Esophagus squamous epithelium (tissue), 5 donors: ENCODE measurements at regions not wholly inside any gene's neighbourhood (a gene's known extent, or its start where the extent isn't known, plus 50 kb on each side); places are given as distances from the start of the nearest gene placed in this dataset.

ENCODE experiments used
- DNase-seq: peaks from one replicate; lab custom pipeline; 2025; lab: John Stamatoyannopoulos, UW
- H3K27ac ChIP-seq, 4 donors: fragments of 200-600 bp; sonication (generic); one replicate each; pipeline ENCODE4 v1.5.1; 2016 to 2019; ENCODE audit warnings: mild to moderate bottlenecking in 1 of 4
- H3K27me3 ChIP-seq, 4 donors: fragments of 200-600 bp; sonication (generic); 1 replicate in 3 of 4; 2 replicates in 1 of 4; pipeline versions ENCODE4 v1.5.1 to v1.6.0; 2017 to 2021; ENCODE audit warnings: antibody characterized with exemption in 1 of 4
- H3K36me3 ChIP-seq, 3 donors: fragments of 200-600 bp; sonication (generic); one replicate each; pipeline ENCODE4 v1.5.1; 2016 to 2019
- H3K4me1 ChIP-seq, 3 donors: fragments of 200-600 bp; sonication (generic); one replicate each; pipeline ENCODE4 v1.5.1; 2017 to 2019
- H3K4me3 ChIP-seq, 4 donors: fragments of 200-600 bp; sonication (generic); 1 replicate in 3 of 4; 2 replicates in 1 of 4; pipeline ENCODE4 v1.5.1; 2016 to 2019; ENCODE audit warnings: mild to moderate bottlenecking in 2 of 4, moderate library complexity in 1 of 4
- H3K9me3 ChIP-seq, 3 donors: fragments of 200-600 bp; sonication (generic); one replicate each; pipeline ENCODE4 v1.5.1; 2016 to 2019
- CTCF ChIP-seq, 6 experiments: fragments of 450-650 bp in 4 of 6; fragments of 200-600 bp in 2 of 6; sonication (generic) in 2 of 6; IDR thresholded peaks; one replicate each; pipeline ENCODE4 v1.5.1; 2016 to 2019; ENCODE audit warnings: antibody characterized with exemption in 6 of 6, mild to moderate bottlenecking in 4 of 6, moderate library complexity in 4 of 6
- POLR2A ChIP-seq, 4 donors: fragments of 450-650 bp; IDR thresholded peaks; one replicate each; pipeline ENCODE4 v1.6.1; 2017; ENCODE audit warnings: antibody characterized with exemption in 4 of 4, mild to moderate bottlenecking in 4 of 4, moderate library complexity in 3 of 4
- WGBS, 2 donors: methylation state at CpG; one replicate each; pipeline ENCODE4 v1.1.5; 2018; 5-methylcytosine and 5-hydroxymethylcytosine counted together
- intact Hi-C: fragments of 100-400 bp; cut with DNase I; formaldehyde crosslinking; loops from one replicate; pipeline ENCODE4 v1.15.0; 2022
- donor health status: DM: yes; HTN: yes; CAD: no.

GRCh38 chr10:78763651-78764395 lies 304.9 kb upstream of the ZMIZ1 start:
- TF ChIP-seq CTCF (IDR thresholded peaks at IDR 0.05) = no peak
- no peak for TF ChIP-seq POLR2A (IDR thresholded peaks at IDR 0.05)
- H3K4me1 ChIP-seq = peaks cover 0 to 18% (median 11%) of the 10 kb centered on the region in 3 donors
- intact Hi-C loops = no loop called here
- H3K36me3 ChIP-seq = no peaks in the 10 kb centered on the region
- 32 to 51% methylated on average over 2 to 9 of the region's 10 CpGs for WGBS, 2 donors
- peak overlapping the region; percentile 36 to 62 (median 60) for H3K27ac ChIP-seq
- DNase-seq = no peak
- no peak overlapping the region for H3K4me3 ChIP-seq
- no peaks in the 10 kb centered on the region for H3K9me3 ChIP-seq
- no peaks in the 10 kb centered on the region for H3K27me3 ChIP-seq

- 75 to 86% methylated on average over 3 of the region's 5 CpGs for WGBS, 2 donors
- H3K27ac ChIP-seq = peak overlapping the region in 2 of 4 donors; percentile 62
- intact Hi-C loops = no loop called here
- H3K4me1 ChIP-seq = peaks cover 0 to 18% (median 11%) of the 10 kb centered on the region in 3 donors
- H3K4me3 ChIP-seq = no peak overlapping the region
- H3K9me3 ChIP-seq = no peaks in the 10 kb centered on the region
- no peaks in the 10 kb centered on the region for H3K27me3 ChIP-seq
- DNase-seq = no peak
- TF ChIP-seq CTCF (IDR thresholded peaks at IDR 0.05) (no peak), POLR2A (IDR thresholded peaks at IDR 0.05) (no peak)
- H3K36me3 ChIP-seq = no peaks in the 10 kb centered on the region
Observed at GRCh38 chr10:78764436-78764835, 304.3 kb upstream of the ZMIZ1 start.

GRCh38 chr10:78764846-78765430 lies 303.8 kb upstream of the ZMIZ1 start:
- no peak for TF ChIP-seq POLR2A (IDR thresholded peaks at IDR 0.05)
- no peak for TF ChIP-seq CTCF (IDR thresholded peaks at IDR 0.05)
- H3K9me3 ChIP-seq = no peaks in the 10 kb centered on the region
- H3K27ac ChIP-seq = peak overlapping the region in 1 of 4 donors; percentile 62
- no peak for DNase-seq
- 97 to 100% methylated on average over 2 to 4 of the region's 4 CpGs for WGBS, 2 donors
- no peaks in the 10 kb centered on the region for H3K27me3 ChIP-seq
- peaks cover 0 to 18% (median 11%) of the 10 kb centered on the region in 3 donors for H3K4me1 ChIP-seq
- H3K4me3 ChIP-seq = no peak overlapping the region
- intact Hi-C loops = no loop called here
- no peaks in the 10 kb centered on the region for H3K36me3 ChIP-seq

GRCh38 chr10:78765726-78766335 lies 302.9 kb upstream of the ZMIZ1 start:
- no peak overlapping the region for H3K4me3 ChIP-seq
- no peak for DNase-seq

More at GRCh38 chr10:78765726-78766335, 302.9 kb upstream of the ZMIZ1 start:
- intact Hi-C loops = no loop called here
- H3K27ac ChIP-seq = no peak overlapping the region
- H3K36me3 ChIP-seq = no peaks in the 10 kb centered on the region
- 76 to 80% methylated on average over 8 to 10 of the region's 16 CpGs for WGBS, 2 donors
- TF ChIP-seq CTCF (IDR thresholded peaks at IDR 0.05) = no peak
- TF ChIP-seq POLR2A (IDR thresholded peaks at IDR 0.05) = no peak
- peaks cover 0 to 18% (median 11%) of the 10 kb centered on the region in 3 donors for H3K4me1 ChIP-seq
- H3K9me3 ChIP-seq = no peaks in the 10 kb centered on the region
- no peaks in the 10 kb centered on the region for H3K27me3 ChIP-seq
